Smooth muscle cell (in vitro differentiated cells): ENCODE measurements at regions not wholly inside any gene's neighbourhood (a gene's known extent, or its start where the extent isn't known, plus 50 kb on each side); places are given as distances from the start of the nearest gene placed in this dataset.

Experiments
- DNase-seq: peaks from one replicate; lab custom pipeline; 2025; ENCODE audit not compliant: unreplicated experiment; lab: John Stamatoyannopoulos, UW
- H2AFZ ChIP-seq: fragments of 200-600 bp; sonication (generic); 2 replicates; pipeline ENCODE4 v1.6.0; 2016; ENCODE audit warnings: antibody characterized with exemption, low read depth, mild to moderate bottlenecking
- H3F3A ChIP-seq: fragments of 200-600 bp; sonication (generic); 2 replicates; pipeline ENCODE4 v1.6.0; 2017; ENCODE audit warnings: antibody characterized with exemption, low read depth
- H3K27ac ChIP-seq: fragments of 200-600 bp; sonication (generic); 2 replicates; pipeline ENCODE4 v1.5.1; 2016; ENCODE audit warnings: low read depth, mild to moderate bottlenecking
- H3K27me3 ChIP-seq: fragments of 200-600 bp; sonication (generic); 2 replicates; pipeline ENCODE4 v1.6.1; 2016; ENCODE audit warnings: low read depth, mild to moderate bottlenecking
- H3K36me3 ChIP-seq: fragments of 200-600 bp; sonication (generic); 2 replicates; pipeline ENCODE4 v1.5.1; 2016; ENCODE audit warnings: low read depth
- H3K4me1 ChIP-seq: fragments of 200-600 bp; sonication (generic); 2 replicates; pipeline ENCODE4 v1.5.1; 2016; ENCODE audit warnings: low read depth
- H3K4me2 ChIP-seq: fragments of 200-600 bp; sonication (generic); 2 replicates; pipeline ENCODE4 v1.6.0; 2016; ENCODE audit warnings: mild to moderate bottlenecking
- H3K4me3 ChIP-seq: fragments of 200-600 bp; sonication (generic); 2 replicates; pipeline ENCODE4 v1.5.1; 2016; ENCODE audit warnings: mild to moderate bottlenecking
- H3K79me2 ChIP-seq: fragments of 200-600 bp; sonication (generic); 2 replicates; pipeline ENCODE4 v1.6.0; 2016; ENCODE audit warnings: low read depth, mild to moderate bottlenecking
- H3K9ac ChIP-seq: fragments of 200-600 bp; sonication (generic); 2 replicates; pipeline ENCODE4 v1.6.0; 2016; ENCODE audit warnings: low read depth
- H3K9me3 ChIP-seq: fragments of 200-600 bp; sonication (generic); replicated peaks from 2 replicates; pipeline ENCODE4 v1.5.1; 2016; ENCODE audit warnings: low read depth
- H4K20me1 ChIP-seq: fragments of 200-600 bp; sonication (generic); 2 replicates; pipeline ENCODE4 v1.6.0; 2016; ENCODE audit warnings: low read depth
- CTCF ChIP-seq: fragments of 200-600 bp; sonication (generic); IDR thresholded peaks from 2 replicates; pipeline ENCODE4 v1.5.1; 2017; ENCODE audit warnings: borderline replicate concordance, mild to moderate bottlenecking, antibody characterized with exemption; ENCODE audit not compliant: insufficient read depth, poor library complexity, severe bottlenecking
- whole genome bisulfite sequencing: methylation state at CpG from one replicate; pipeline ENCODE4 v1.1.7; 2016; ENCODE audit warnings: low lambda C conversion rate; 5-methylcytosine and 5-hydroxymethylcytosine counted together

- Histone ChIP-seq H2AFZ (no peak overlapping the region), H3K4me2 (peak overlapping the region; percentile 74), H3K9ac (peak overlapping the region; percentile 81), H3K9me3 (no peaks in the 10 kb centered on the region), H3K4me3 (no peak overlapping the region), H3K27me3 (no peaks in the 10 kb centered on the region), H3K79me2 (no peaks in the 10 kb centered on the region), H3K36me3 (no peaks in the 10 kb centered on the region), H3K27ac (peak overlapping the region; percentile 99), H3K4me1 (peaks cover 15% of the 10 kb centered on the region), H3F3A (peaks cover 20% of the 10 kb centered on the region), H4K20me1 (no peaks in the 10 kb centered on the region)
- no peak for TF ChIP-seq CTCF
- WGBS, result 15% methylated on average over 3 of the region's 3 CpGs
- DNase-seq, result no peak
Observed at GRCh38 chr2:37459095-37459981, 114.9 kb downstream of the QPCT start.

GRCh38 chr2:37460896-37461229 is 116.4 kb downstream of the QPCT start:
- Histone ChIP-seq H3K4me1 (peaks cover 15% of the 10 kb centered on the region), H2AFZ (no peak overlapping the region), H3K27ac (peak overlapping the region; percentile 99)

GRCh38 chr2:37464067-37464466 is 119.6 kb downstream of the QPCT start:
- no peaks in the 10 kb centered on the region for H3K27me3 ChIP-seq
- H3K27ac ChIP-seq, result no peak overlapping the region
- no peaks in the 10 kb centered on the region for H4K20me1 ChIP-seq
- peak overlapping the region; percentile 44 for H2AFZ ChIP-seq
- no peaks in the 10 kb centered on the region for H3K9me3 ChIP-seq
- H3K4me3 ChIP-seq, result no peak overlapping the region
- H3F3A ChIP-seq, result peaks cover 20% of the 10 kb centered on the region
- H3K4me2 ChIP-seq, result no peak overlapping the region
- WGBS, result 27% methylated on average over 2 of the region's 2 CpGs
- no peak for TF ChIP-seq CTCF
- DNase-seq, result no peak
- no peaks in the 10 kb centered on the region for H3K79me2 ChIP-seq
- H3K4me1 ChIP-seq, result peaks cover 15% of the 10 kb centered on the region
- H3K36me3 ChIP-seq, result no peaks in the 10 kb centered on the region
- no peak overlapping the region for H3K9ac ChIP-seq

More at GRCh38 chr2:37460896-37461229, 116.4 kb downstream of the QPCT start:
- Histone ChIP-seq H4K20me1 (no peaks in the 10 kb centered on the region), H3K9me3 (no peaks in the 10 kb centered on the region), H3K4me2 (peak overlapping the region; percentile 74), H3K36me3 (no peaks in the 10 kb centered on the region), H3K9ac (peak overlapping the region; percentile 81), H3K27me3 (no peaks in the 10 kb centered on the region), H3K79me2 (no peaks in the 10 kb centered on the region), H3K4me3 (no peak overlapping the region), H3F3A (peaks cover 20% of the 10 kb centered on the region)
- no peak for DNase-seq
- no peak for TF ChIP-seq CTCF
- 41% methylated on average over 2 of the region's 2 CpGs for WGBS
